Colonic mucosa (tissue), 4 donors: ENCODE measurements at regions not wholly inside any gene's neighbourhood (a gene's known extent, or its start where the extent isn't known, plus 50 kb on each side); places are given as distances from the start of the nearest gene placed in this dataset.

Source experiments
- DNase-seq: peaks from one replicate; pipeline ENCODE4 v3.0.0-alpha.2; 2020
- H3K27ac ChIP-seq: fragments of 200-600 bp; one replicate; pipeline ENCODE4 v1.8.0; 2021
- H3K27me3 ChIP-seq: fragments of 200-600 bp; one replicate; pipeline ENCODE4 v1.8.0; 2021
- H3K36me3 ChIP-seq: fragments of 200-600 bp; one replicate; pipeline ENCODE4 v1.8.0; 2021
- H3K4me1 ChIP-seq: fragments of 200-600 bp; one replicate; pipeline ENCODE4 v1.8.0; 2021; ENCODE audit warnings: mild to moderate bottlenecking
- H3K4me3 ChIP-seq: fragments of 200-600 bp; one replicate; pipeline ENCODE4 v1.8.0; 2021
- H3K9ac ChIP-seq, 2 donors: one replicate each; pipeline ENCODE4 v1.7.0; 2013; ENCODE audit warnings: control low read depth in 2 of 2, low read depth in 2 of 2, low read length in 2 of 2
- H3K9me3 ChIP-seq: fragments of 200-600 bp; one replicate; pipeline ENCODE4 v1.8.0; 2021
- CTCF ChIP-seq: fragments of 200-600 bp; IDR thresholded peaks from one replicate; pipeline ENCODE4 v1.8.0; 2022; ENCODE audit warnings: antibody characterized with exemption, mild to moderate bottlenecking
- intact Hi-C: fragments of 100-400 bp; cut with DNase I; formaldehyde crosslinking; loops from one replicate; pipeline ENCODE4 v1.14.1; 2022
- donor health status: healthy.
- donor health status: DM: no; HTN: no; CAD: no.
- donor health status: DM: no; HTN: no; CAD: no.

- intact Hi-C loops = no loop called here
- H3K27me3 ChIP-seq = no peaks in the 10 kb centered on the region
- no peaks in the 10 kb centered on the region for H3K4me1 ChIP-seq
- H3K9ac ChIP-seq = no peak overlapping the region
- H3K9me3 ChIP-seq = no peaks in the 10 kb centered on the region
- TF ChIP-seq CTCF = no peak
- no peak overlapping the region for H3K27ac ChIP-seq
- H3K4me3 ChIP-seq = no peak overlapping the region
- no peaks in the 10 kb centered on the region for H3K36me3 ChIP-seq
- no peak for DNase-seq
Measured at GRCh38 chr10:30756151-30756550, 126.6 kb upstream of the LYZL2 start.

DNA sequence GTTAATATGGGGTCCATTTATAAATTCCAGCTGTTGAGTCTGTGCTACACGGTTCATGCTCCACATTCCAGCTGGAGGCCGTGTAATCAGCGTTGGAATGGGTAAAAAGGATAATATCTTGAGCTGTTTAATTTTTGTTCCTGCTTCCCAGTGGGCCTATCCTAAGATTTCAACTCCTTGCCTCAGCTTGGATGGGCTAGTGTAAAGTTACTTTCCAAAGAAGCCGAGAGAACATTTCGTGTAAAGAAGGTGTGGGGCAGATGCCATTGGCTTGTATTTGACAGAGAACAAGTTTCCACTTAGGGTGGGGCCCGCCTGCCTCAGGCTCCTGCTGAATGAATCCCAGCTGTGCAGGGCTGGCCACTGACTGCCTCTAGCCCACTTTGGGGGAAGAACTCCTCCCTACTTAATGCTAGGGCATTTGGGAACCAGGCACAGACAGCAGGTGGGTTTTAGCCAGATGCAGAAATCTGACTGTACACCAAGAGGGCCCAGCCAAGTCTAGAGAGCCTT, 125.9 kb upstream of the LYZL2 start:
- DNase-seq = no peak
- no peak for TF ChIP-seq CTCF
- no peak overlapping the region for H3K27ac ChIP-seq
- intact Hi-C loops = no loop called here
- H3K4me3 ChIP-seq = no peak overlapping the region
- no peak overlapping the region for H3K9ac ChIP-seq
- H3K36me3 ChIP-seq = no peaks in the 10 kb centered on the region
- H3K27me3 ChIP-seq = no peaks in the 10 kb centered on the region
- H3K9me3 ChIP-seq = no peaks in the 10 kb centered on the region
- H3K4me1 ChIP-seq = no peaks in the 10 kb centered on the region

- no peak for DNase-seq
- H3K27ac ChIP-seq = no peak overlapping the region
- H3K4me1 ChIP-seq = no peaks in the 10 kb centered on the region
- H3K27me3 ChIP-seq = no peaks in the 10 kb centered on the region
- no peak for TF ChIP-seq CTCF
- no peaks in the 10 kb centered on the region for H3K9me3 ChIP-seq
- intact Hi-C loops = no loop called here
- H3K4me3 ChIP-seq = no peak overlapping the region
- no peak overlapping the region for H3K9ac ChIP-seq
- no peaks in the 10 kb centered on the region for H3K36me3 ChIP-seq
Measured at GRCh38 chr10:30752481-30752881, 122.9 kb upstream of the LYZL2 start.

GRCh38 chr10:30751678-30752331, 122.3 kb upstream of the LYZL2 start:
- Histone ChIP-seq H3K4me3 (no peak overlapping the region), H3K4me1 (no peaks in the 10 kb centered on the region), H3K36me3 (no peaks in the 10 kb centered on the region), H3K9ac (no peak overlapping the region), H3K27ac (no peak overlapping the region), H3K9me3 (no peaks in the 10 kb centered on the region), H3K27me3 (no peaks in the 10 kb centered on the region)
- DNase-seq = peak; percentile 56
- intact Hi-C loops = no loop called here
- TF ChIP-seq CTCF = peak; percentile 65

GRCh38 chr10:30750971-30751677, 121.6 kb upstream of the LYZL2 start:
- intact Hi-C loops = no loop called here
- no peaks in the 10 kb centered on the region for H3K4me1 ChIP-seq
- H3K9ac ChIP-seq = no peak overlapping the region
- no peaks in the 10 kb centered on the region for H3K36me3 ChIP-seq
- TF ChIP-seq CTCF = no peak
- H3K27ac ChIP-seq = no peak overlapping the region
- no peaks in the 10 kb centered on the region for H3K27me3 ChIP-seq
- no peak for DNase-seq
- no peak overlapping the region for H3K4me3 ChIP-seq
- H3K9me3 ChIP-seq = no peaks in the 10 kb centered on the region
